ENCODE measurements at regions not wholly inside any gene's neighbourhood (a gene's known extent, or its start where the extent isn't known, plus 50 kb on each side); places are given as distances from the start of the nearest gene placed in this dataset.
"Not testable (repeated sequence)": the region's sequence is repeated elsewhere in the genome, so short reads cannot be mapped to it uniquely, and the experiment has no call there.

DNA sequence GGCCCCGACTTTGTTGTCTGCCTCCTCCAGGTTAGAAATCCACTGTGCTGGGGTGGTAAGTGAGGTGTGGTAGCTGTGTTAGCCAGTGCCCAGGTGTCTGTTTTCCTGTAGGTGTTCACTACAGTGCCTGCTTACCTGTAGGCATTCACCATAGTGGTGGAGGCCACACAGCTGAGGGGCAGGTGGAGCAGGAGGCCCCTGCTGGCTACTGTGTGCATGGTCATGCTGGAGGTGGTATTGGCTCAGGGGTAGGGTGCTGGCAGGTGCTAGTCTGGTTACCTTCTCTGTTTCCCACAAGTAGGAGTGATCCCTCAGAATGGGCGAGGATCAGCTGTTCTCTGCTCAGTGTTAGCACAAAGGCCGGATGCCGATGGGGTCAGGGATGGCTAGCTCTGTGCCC, 217.3 kb downstream of the SYT10 start:
- no peak overlapping the region for H3K27ac ChIP-seq
- TF ChIP-seq, protein P1, sequence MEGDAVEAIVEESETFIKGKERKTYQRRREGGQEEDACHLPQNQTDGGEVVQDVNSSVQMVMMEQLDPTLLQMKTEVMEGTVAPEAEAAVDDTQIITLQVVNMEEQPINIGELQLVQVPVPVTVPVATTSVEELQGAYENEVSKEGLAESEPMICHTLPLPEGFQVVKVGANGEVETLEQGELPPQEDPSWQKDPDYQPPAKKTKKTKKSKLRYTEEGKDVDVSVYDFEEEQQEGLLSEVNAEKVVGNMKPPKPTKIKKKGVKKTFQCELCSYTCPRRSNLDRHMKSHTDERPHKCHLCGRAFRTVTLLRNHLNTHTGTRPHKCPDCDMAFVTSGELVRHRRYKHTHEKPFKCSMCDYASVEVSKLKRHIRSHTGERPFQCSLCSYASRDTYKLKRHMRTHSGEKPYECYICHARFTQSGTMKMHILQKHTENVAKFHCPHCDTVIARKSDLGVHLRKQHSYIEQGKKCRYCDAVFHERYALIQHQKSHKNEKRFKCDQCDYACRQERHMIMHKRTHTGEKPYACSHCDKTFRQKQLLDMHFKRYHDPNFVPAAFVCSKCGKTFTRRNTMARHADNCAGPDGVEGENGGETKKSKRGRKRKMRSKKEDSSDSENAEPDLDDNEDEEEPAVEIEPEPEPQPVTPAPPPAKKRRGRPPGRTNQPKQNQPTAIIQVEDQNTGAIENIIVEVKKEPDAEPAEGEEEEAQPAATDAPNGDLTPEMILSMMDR (IDR thresholded peaks at IDR 0.05), result no peak
- no peak for TF ChIP-seq ZFX (IDR thresholded peaks at IDR 0.05; ENCODE audit: borderline replicate concordance)

DNA sequence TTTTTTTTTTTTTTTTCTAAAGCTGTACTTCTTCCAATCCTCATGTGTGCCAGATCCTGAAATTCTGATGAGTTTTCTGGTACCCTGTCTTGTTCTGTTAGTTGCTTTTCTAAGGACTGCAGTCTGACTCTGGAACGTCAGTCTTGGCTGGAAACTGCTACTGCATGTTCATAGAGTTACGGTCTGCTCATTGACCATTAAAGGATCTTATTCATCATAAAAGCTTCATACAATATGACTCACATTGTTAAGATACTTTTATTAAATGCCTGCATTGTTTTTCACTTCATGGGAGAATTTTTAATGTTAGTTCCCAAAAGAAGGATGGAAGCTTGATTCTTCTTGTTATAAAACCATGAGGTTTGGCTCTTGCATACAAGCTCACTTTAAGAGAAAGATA, 233.6 kb downstream of the SYT10 start:
- TF ChIP-seq, protein P1 (IDR thresholded peaks at IDR 0.05), result no peak
- TF ChIP-seq ZFX (IDR thresholded peaks at IDR 0.05; ENCODE audit: borderline replicate concordance), result no peak
- no peak overlapping the region for H3K27ac ChIP-seq

DNA sequence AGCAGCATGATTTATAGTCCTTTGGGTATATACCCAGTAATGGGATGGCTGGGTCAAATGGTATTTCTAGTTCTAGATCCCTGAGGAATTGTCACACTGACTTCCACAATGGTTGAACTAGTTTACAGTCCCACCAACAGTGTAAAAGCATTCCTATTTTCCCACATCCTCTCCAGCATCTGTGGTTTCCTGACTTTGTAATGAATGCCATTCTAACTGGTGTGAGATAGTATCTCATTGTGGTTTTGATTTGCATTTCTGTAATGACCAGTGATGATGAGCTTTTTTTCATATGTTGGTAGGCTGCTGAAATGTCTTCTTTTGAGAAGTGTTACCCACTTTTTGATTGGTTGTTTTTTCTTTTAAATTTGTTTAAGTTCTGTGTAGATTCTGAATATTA, 245.2 kb downstream of the SYT10 start:
- H3K27ac ChIP-seq, result not testable (repeated sequence)

DNA sequence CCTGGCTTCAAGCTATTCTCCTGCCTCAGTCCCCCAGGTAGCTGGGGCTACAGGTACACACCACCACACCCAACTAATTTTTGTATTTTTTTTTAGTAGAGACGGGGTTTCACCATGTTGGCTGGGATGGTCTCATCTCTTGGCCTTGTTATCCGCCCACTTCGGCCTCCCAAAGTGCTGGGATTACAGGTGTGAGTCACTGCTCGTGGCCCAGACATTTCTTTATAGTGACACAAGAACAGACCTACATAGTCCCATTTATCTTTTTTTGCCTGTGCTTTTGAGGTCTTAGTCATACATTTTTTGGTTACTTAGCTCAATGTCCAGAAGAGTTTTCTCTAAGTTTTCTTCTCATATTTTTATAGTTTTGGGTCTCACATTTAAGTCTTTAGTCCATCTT, 247.4 kb downstream of the SYT10 start:
- TF ChIP-seq ZFX (IDR thresholded peaks at IDR 0.05; ENCODE audit: borderline replicate concordance), result no peak
- TF ChIP-seq, protein P1 (IDR thresholded peaks at IDR 0.05), result no peak
- no peak overlapping the region for H3K27ac ChIP-seq

DNA sequence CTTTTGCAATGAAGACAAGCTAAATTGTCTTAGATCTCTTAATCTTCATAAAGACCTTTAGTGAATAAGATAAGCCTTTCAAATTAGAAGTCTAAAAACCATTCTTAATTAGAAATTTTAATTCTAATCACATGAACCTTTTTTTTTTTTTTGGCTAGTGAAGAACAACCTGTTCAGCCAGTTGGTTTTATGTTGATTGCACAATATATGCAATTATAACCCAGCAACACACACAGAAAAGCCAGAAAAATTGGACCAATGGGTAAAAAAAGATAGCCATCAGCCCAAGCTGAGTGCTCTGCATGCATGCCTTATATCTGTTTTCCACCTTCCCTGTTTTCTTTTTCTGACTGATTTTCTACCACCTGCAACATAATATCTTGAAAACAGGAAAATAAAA, 252.2 kb downstream of the SYT10 start:
- H3K27ac ChIP-seq, result no peak overlapping the region
- TF ChIP-seq ZFX (IDR thresholded peaks at IDR 0.05; ENCODE audit: borderline replicate concordance), result no peak
- TF ChIP-seq, protein P1 (IDR thresholded peaks at IDR 0.05), result no peak

DNA sequence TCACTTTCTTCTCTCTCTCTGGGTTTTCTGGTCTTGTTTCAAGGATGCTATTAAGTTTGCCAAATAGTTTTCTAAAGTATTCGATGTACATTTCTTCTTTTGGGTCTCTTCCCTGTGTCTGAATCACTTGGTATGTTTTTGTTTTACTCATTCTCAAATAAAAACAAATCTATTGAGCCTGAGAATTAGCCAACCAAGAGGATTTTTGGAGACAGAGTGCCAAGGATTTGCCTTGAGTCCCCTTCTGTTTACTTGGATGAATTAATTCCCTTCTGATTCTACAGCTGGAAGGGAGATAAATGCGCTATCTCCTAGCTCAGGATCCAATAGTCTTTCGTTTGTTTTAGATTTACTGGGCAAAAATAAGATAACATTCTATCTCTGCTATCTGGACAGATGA, 255.5 kb downstream of the SYT10 start:
- no peak for TF ChIP-seq ZFX (IDR thresholded peaks at IDR 0.05; ENCODE audit: borderline replicate concordance)
- TF ChIP-seq, protein P1 (IDR thresholded peaks at IDR 0.05), result no peak
- no peak overlapping the region for H3K27ac ChIP-seq

DNA sequence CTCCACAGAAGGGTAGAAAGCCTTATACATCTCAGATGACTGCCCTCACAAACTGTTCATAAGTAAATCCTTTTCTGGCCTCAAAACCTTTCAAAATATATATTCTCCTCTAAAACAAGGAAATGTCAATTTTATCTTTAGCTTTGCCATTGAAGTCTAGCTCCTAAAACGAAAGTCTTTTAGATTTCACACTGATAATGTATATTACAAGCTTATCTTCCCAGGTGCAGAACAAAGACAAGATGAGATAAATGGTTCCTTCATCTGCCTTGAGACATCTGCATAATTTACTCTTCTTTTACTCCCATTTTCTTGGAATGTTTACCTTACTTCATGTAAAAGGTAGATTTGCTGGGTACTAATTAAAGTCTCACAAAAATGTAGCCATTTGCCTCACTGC, 257.1 kb downstream of the SYT10 start:
- no peak overlapping the region for H3K27ac ChIP-seq
- TF ChIP-seq, protein P1 (IDR thresholded peaks at IDR 0.05), result no peak
- no peak for TF ChIP-seq ZFX (IDR thresholded peaks at IDR 0.05; ENCODE audit: borderline replicate concordance)

DNA sequence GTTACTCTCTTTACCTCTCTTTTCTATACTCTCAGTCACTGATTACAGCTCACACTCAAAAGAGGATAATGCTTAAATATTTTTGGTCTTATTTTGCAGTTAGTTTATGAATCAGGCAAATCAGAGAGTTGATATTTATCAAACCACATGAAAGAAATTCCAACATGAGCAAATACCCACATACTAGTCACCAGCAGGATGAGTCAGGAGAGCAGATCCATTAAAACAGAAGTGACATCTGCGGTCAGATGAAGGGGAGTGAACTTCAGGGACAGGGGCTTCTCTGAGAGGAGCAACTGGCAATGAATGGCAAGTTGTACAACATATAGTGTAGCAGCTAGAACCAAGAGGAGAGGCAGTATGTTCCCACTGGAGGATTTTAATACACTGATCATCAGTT, 258.7 kb downstream of the SYT10 start:
- no peak overlapping the region for H3K27ac ChIP-seq
- TF ChIP-seq, protein P1 (IDR thresholded peaks at IDR 0.05), result no peak

DNA sequence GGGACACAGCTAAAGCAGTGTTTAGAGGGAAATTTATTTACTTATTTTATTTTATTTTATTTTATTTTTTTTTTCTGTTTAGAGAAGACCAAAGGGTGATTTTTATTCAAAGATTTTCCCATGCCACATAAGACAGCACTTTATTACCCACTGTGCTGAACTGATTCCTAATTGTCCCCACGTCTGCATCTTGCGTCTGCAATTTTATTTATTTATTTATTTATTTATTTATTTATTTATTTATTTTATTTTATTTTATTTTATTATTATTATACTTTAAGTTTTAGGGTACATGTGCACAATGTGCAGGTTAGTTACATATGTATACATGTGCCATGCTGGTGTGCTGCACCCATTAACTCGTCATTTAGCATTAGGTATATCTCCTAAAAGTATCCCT, 269.7 kb upstream of the PKP2 start:
- H3K27ac ChIP-seq, result not testable (repeated sequence)

Data from 22Rv1 (cell line).